ENCODE measurements at regions not wholly inside any gene's neighbourhood (a gene's known extent, or its start where the extent isn't known, plus 50 kb on each side); places are given as distances from the start of the nearest gene placed in this dataset.
"Not testable (repeated sequence)": the region's sequence is repeated elsewhere in the genome, so short reads cannot be mapped to it uniquely, and the experiment has no call there.

GRCh38 chr10:59037506-59037905, 138.9 kb upstream of the PHYHIPL start:
- no peaks in the 10 kb centered on the region for H3K4me1 Mint-ChIP-seq
- CTCF ChIA-PET = no interaction called here

GRCh38 chr10:59043358-59043757, 133.1 kb upstream of the PHYHIPL start:
- DNase-seq (ENCODE audit: low spot score) (peak; percentile 41), ATAC-seq (peak; percentile 97)
- POLR2A ChIA-PET; H3K4me1 Mint-ChIP-seq; H3K9me3 Mint-ChIP-seq; H3K27ac Mint-ChIP-seq; H3K27me3 Mint-ChIP-seq (ENCODE audit: low read depth); CTCF ChIA-PET; H3K36me3 Mint-ChIP-seq: not testable (repeated sequence)
- 0 out of 2 replicates have a peak overlapping the region, but pooled peaks have one; percentile 5 for H3K4me3 Mint-ChIP-seq

More at GRCh38 chr10:59037506-59037905, 138.9 kb upstream of the PHYHIPL start:
- TF ChIP-seq PREB (CRISPR knock-in tag; IDR thresholded peaks at IDR 0.05; ENCODE audit: borderline replicate concordance) (no peak), ZNF138 (CRISPR knock-in tag; conservative IDR thresholded peaks at IDR 0.05) (no peak), ZSCAN18 (CRISPR knock-in tag; IDR thresholded peaks at IDR 0.05) (no peak), PRRX2 (CRISPR knock-in tag; IDR thresholded peaks at IDR 0.05) (no peak), KAT7 (CRISPR knock-in tag; IDR thresholded peaks at IDR 0.05; ENCODE audit: borderline replicate concordance) (no peak), HMGA2 (CRISPR knock-in tag; IDR thresholded peaks at IDR 0.05) (no peak), ZNF232 (CRISPR knock-in tag; IDR thresholded peaks at IDR 0.05) (no peak), ZNF219 (CRISPR knock-in tag; IDR thresholded peaks at IDR 0.05; ENCODE audit: borderline replicate concordance) (no peak), NR2C2 (CRISPR knock-in tag; IDR thresholded peaks at IDR 0.05) (no peak), ZNF121 (CRISPR knock-in tag; IDR thresholded peaks at IDR 0.05) (no peak), AFF4 (CRISPR knock-in tag; IDR thresholded peaks at IDR 0.05; ENCODE audit: borderline replicate concordance) (no peak), ELF4 (CRISPR knock-in tag; IDR thresholded peaks at IDR 0.05; ENCODE audit: low read depth) (no peak), ERG (CRISPR knock-in tag; IDR thresholded peaks at IDR 0.05) (no peak), USF1 (CRISPR knock-in tag; IDR thresholded peaks at IDR 0.05) (no peak), ATF6 (CRISPR knock-in tag; IDR thresholded peaks at IDR 0.05) (no peak), CDX4 (CRISPR knock-in tag; IDR thresholded peaks at IDR 0.05; ENCODE audit: borderline replicate concordance) (no peak), MYBL2 (CRISPR knock-in tag; IDR thresholded peaks at IDR 0.05) (no peak), SMAD3 (CRISPR knock-in tag; IDR thresholded peaks at IDR 0.05; ENCODE audit: borderline replicate concordance) (no peak)
- DNase-seq (ENCODE audit: low spot score) = no peak
- Mint-ChIP-seq H3K27me3 (ENCODE audit: low read depth) (no peaks in the 10 kb centered on the region), H3K4me3 (no peak overlapping the region), H3K27ac (no peak overlapping the region), H3K36me3 (no peaks in the 10 kb centered on the region), H3K9me3 (peaks cover 3% of the 10 kb centered on the region; the same call in 1 of the 2 replicates)
- POLR2A ChIA-PET = no interaction called here
- no peak for ATAC-seq
